Activated CD4-positive, alpha-beta T cell treated with anti-CD3 and anti-CD28 coated beads, Interleukin-2, amount 10 ng/mL, durations not matched to agents 24 days and 14 days (primary cell): ENCODE measurements at regions not wholly inside any gene's neighbourhood (a gene's known extent, or its start where the extent isn't known, plus 50 kb on each side); places are given as distances from the start of the nearest gene placed in this dataset.
"Not testable (repeated sequence)": the region's sequence is repeated elsewhere in the genome, so short reads cannot be mapped to it uniquely, and the experiment has no call there.

ENCODE experiments used
- DNase-seq: peaks from one replicate; pipeline ENCODE4 v3.0.0; 2022
- H3K27ac Mint-ChIP-seq: one replicate; pipeline ENCODE4 v1.8.0; 2022; ENCODE audit warnings: mild to moderate bottlenecking, mixed read lengths
- H3K27me3 Mint-ChIP-seq: one replicate; pipeline ENCODE4 v1.8.0; 2022; ENCODE audit warnings: mixed read lengths
- H3K36me3 Mint-ChIP-seq: one replicate; pipeline ENCODE4 v1.8.0; 2022; ENCODE audit warnings: low read depth, mild to moderate bottlenecking, mixed read lengths
- H3K4me1 Mint-ChIP-seq: one replicate; pipeline ENCODE4 v1.8.0; 2021; ENCODE audit warnings: mixed read lengths
- H3K4me3 Mint-ChIP-seq: one replicate; pipeline ENCODE4 v1.8.0; 2022; ENCODE audit warnings: mild to moderate bottlenecking, moderate library complexity, mixed read lengths
- H3K9me3 Mint-ChIP-seq: one replicate; pipeline ENCODE4 v1.8.0; 2021; ENCODE audit warnings: mixed read lengths
- intact Hi-C: fragments of 100-400 bp; cut with micrococcal nuclease; formaldehyde crosslinking; loops from one replicate; pipeline ENCODE4 v1.15.1; 2023

DNA sequence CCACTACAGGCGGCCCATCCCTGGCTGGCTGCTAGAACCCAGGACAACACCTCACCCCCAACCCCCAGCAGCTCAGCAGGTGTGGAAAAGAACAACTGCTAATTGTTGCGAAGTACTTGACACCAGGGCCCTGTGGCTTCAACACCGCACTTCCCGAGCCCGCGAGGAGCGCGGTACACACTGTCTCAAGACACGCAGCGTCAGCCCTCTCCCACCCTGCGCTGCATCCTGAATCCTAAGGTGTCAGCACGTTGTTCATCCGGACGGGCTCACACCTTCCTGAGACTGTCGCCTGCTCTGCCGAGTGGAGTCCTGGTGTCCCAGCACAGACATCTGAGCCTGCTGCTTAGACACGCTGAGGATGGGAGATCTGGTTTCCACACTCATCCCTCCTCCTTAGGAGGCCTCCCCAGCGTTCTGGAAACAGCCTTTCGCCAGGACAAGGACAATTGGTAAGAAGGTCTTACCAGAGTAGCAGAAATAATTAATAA, 1336.2 kb downstream of the BRD1 start:
- no peak overlapping the region for H3K27ac Mint-ChIP-seq
- no peaks in the 10 kb centered on the region for H3K9me3 Mint-ChIP-seq
- H3K4me1 Mint-ChIP-seq: no peaks in the 10 kb centered on the region
- peaks cover 45% of the 10 kb centered on the region for H3K27me3 Mint-ChIP-seq
- DNase-seq: no peak
- no peaks in the 10 kb centered on the region for H3K36me3 Mint-ChIP-seq
- intact Hi-C loops: no loop called here
- no peak overlapping the region for H3K4me3 Mint-ChIP-seq

DNA sequence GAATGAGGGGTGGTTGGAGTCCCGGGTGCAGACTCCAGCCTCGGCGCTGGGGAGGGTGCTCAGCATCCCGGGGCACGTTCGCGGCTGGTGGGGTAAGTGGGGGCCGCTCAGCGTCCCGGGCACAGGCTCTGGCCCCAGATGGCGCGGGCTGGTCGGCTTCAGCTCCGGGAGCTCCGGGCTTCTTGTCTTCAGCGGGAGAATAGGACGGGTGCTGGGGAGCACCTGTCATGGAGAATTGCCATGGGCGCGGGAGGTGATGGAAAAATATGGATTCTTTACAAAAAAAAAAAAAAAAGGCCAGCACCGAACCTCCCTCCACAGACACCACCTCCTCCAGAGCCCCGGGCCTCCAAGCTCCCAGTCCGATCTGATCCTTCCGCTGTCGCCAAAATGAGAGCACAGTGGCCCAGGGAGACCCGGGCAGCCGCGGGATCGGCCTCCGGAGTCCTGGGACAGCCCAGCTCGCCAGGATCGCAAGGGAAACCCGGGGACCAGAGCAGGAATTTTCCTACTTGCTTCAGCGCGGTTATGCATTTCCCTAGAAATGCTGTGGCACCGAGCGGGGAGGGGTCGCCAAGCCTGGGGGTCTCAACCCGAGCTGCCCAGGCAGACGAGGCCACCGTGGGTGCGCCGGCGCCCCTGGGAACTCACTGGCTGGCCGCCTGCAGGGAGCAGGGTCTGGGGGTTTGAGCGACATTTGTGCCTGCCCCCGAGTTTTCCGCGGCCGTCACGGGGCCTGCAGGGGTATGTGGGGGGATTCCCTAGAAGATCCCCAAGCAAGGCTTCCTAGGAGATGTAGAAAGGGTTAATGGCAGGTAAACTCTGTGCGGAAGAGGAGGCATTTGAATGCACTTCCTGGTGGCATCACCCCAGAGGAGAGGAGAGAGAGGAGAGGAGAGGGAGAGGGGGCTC, 1336.9 kb downstream of the BRD1 start:
- intact Hi-C loops: no loop called here
- peaks cover 49% of the 10 kb centered on the region for H3K27me3 Mint-ChIP-seq

DNA sequence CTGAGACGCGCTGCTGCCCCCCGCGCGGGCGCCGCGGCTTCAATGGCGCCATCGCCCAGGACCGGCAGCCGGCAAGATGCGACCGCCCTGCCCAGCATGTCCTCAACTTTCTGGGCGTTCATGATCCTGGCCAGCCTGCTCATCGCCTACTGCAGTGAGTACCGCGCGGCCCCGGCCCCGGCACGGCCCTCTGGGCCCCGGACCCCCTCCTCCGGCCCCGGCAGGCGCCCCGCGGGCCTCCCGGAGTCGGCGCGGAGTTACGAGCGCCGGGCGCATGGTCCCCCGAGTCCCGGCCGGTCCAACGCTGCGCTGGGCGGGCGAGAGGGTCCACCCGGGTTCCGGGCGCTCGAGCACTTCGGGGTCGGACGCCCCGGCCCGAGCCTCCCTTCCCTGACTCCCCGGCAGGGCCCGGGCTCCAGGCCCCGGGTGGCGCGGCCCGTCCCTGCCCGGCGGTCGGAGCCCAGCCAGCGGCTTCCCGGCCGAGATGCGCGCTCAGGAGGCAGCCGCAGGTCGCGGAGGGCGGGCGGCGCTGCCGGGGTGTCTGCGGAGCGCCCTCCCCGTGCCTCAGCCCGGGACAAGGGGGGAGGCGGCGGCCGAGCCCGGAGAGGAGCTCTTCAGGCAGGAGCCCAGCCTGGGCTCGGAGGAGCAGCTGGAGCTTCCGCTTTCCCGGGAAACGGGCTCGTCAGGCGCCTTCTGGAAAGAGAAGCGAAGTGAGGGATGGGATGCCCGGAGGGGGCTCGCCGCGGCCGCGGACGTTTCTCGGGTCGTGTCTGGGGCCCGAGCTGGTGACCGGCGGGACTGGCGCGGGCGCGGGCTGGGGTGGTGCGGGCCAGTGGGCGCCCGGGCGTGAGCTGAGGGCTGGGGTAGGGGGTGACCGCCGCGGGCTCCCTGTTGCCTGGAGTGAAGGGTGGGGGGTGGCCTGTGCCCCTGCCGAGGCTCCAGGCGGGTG, 1337.8 kb downstream of the BRD1 start:
- no peak for DNase-seq
- Mint-ChIP-seq H3K27ac (no peak overlapping the region), H3K27me3 (peaks cover 53% of the 10 kb centered on the region), H3K36me3 (no peaks in the 10 kb centered on the region), H3K4me3 (no peak overlapping the region), H3K4me1 (no peaks in the 10 kb centered on the region), H3K9me3 (no peaks in the 10 kb centered on the region)
- intact Hi-C loops: no loop called here

More for the DNA sequence above, 1336.9 kb downstream of the BRD1 start:
- no peaks in the 10 kb centered on the region for H3K9me3 Mint-ChIP-seq
- no peak overlapping the region for H3K27ac Mint-ChIP-seq
- no peaks in the 10 kb centered on the region for H3K36me3 Mint-ChIP-seq
- H3K4me1 Mint-ChIP-seq: no peaks in the 10 kb centered on the region
- H3K4me3 Mint-ChIP-seq: no peak overlapping the region
- no peak for DNase-seq

DNA sequence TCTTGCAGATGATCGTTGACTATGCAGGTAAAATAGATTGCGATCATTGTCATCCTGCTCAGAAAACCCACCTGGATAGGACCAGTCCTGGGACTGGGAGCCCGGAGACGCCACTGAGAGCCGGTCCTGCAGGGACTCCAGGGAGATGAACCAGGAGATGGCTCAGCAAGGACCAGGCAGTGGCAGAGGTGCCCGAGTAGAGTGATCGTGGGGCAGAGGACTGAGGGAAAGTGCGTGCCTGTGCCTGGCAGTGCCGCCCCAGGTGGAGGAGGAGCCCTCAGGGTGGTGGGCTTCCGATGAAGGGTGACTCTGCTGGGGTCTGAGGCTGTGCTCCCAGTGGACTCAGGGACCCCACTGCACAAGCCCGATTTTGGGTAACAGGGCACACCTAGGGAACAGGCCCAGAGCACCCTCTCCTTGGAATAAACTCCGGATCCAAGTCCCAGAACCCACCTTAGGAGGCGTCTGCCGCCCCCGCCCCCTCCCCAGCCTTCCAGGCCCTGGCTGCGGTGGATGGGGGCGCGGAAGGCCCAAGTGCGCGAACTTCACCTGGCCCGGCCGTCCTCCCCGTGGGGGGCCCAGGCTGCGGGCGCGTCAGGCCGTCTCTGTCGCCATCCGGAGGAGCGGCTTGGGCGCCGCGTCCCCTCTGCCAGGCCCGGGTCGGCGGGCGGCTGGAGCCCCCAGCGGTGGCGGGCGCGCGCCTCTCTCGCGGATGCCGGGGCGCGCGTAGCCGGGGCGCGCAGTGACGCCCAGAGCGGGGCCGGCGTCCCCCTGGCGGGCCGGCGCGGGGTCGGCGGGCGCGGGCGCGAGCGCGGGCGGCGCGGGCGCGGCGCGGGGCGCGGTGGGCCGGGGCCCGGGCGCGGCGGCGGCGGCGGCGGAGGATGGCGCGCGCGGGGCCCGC, 1338.8 kb downstream of the BRD1 start:
- Mint-ChIP-seq H3K27me3 (peaks cover 51% of the 10 kb centered on the region), H3K9me3 (no peaks in the 10 kb centered on the region), H3K27ac (no peak overlapping the region), H3K4me1 (no peaks in the 10 kb centered on the region), H3K36me3 (no peaks in the 10 kb centered on the region), H3K4me3 (no peak overlapping the region)
- no peak for DNase-seq
- intact Hi-C loops: no loop called here

DNA sequence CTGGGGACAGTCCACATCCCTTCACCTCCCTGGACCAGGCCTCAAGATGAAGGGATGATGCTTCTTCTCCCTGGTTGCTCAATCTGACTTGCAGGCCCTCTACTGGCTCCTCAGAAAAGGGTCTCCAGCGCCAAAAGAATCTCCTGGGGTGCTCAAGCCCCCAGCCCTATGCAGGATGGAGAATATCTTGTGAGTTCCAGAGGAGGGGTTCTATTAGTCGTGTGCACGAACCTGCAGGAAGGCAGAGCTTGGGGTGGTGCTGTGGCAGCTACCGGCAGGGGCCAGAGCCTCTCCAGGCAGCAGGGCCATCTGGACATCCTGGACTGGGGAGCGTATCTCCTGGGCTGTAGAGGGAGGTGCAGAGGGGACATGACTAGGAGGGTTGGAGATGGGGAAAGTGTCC, 1339.5 kb downstream of the BRD1 start:
- Mint-ChIP-seq H3K4me1 (no peaks in the 10 kb centered on the region), H3K36me3 (no peaks in the 10 kb centered on the region), H3K27me3 (peaks cover 51% of the 10 kb centered on the region), H3K4me3 (no peak overlapping the region), H3K9me3 (no peaks in the 10 kb centered on the region), H3K27ac (no peak overlapping the region)
- intact Hi-C loops: no loop called here
- DNase-seq: no peak

DNA sequence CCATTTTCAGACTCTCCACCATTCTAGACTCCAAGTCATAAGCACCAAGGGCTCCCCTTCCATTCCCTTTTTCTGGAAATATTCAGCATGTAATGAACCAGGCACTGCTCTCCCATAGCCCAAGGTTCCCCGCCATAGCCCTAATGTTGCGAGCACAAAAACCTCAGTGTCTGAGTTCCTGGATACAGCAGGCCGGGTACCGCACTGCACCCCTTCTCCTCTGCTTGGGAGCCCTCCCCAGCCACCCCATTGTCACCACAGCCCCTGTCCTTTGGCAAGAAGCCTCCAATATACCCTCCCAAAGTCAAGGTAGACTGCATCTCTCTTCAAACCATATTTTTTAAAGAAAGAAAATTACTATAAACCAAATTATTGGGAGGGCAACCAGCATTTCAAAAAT, 1341.1 kb downstream of the BRD1 start:
- no peak overlapping the region for H3K4me3 Mint-ChIP-seq
- H3K27me3 Mint-ChIP-seq: peaks cover 37% of the 10 kb centered on the region
- no peaks in the 10 kb centered on the region for H3K9me3 Mint-ChIP-seq
- intact Hi-C loops: no loop called here
- no peaks in the 10 kb centered on the region for H3K4me1 Mint-ChIP-seq
- H3K36me3 Mint-ChIP-seq: no peaks in the 10 kb centered on the region
- DNase-seq: no peak
- H3K27ac Mint-ChIP-seq: no peak overlapping the region

DNA sequence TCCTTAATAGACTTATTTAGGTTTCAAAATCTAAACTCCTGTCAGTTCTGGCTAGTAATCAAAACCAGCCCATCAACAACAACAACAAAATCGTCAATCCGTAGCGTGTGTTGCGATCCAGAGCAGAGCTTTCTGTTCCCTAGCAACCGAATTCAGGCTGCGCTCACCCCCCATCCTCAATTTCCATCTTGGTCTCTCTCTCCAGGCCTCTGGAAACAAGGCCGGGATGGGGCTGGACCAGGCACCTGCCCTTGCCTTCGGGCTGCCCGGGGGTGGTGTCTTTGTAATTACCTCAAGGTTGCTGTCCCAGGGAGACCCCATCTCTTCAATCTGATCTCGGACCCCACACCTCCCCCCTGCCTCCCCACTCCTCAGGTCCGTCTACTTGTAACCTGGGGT, 1341.5 kb downstream of the BRD1 start:
- no peak overlapping the region for H3K4me3 Mint-ChIP-seq
- H3K36me3 Mint-ChIP-seq: no peaks in the 10 kb centered on the region
- no peak for DNase-seq
- peaks cover 33% of the 10 kb centered on the region for H3K27me3 Mint-ChIP-seq
- no peaks in the 10 kb centered on the region for H3K4me1 Mint-ChIP-seq
- no peak overlapping the region for H3K27ac Mint-ChIP-seq
- intact Hi-C loops: no loop called here
- H3K9me3 Mint-ChIP-seq: no peaks in the 10 kb centered on the region

DNA sequence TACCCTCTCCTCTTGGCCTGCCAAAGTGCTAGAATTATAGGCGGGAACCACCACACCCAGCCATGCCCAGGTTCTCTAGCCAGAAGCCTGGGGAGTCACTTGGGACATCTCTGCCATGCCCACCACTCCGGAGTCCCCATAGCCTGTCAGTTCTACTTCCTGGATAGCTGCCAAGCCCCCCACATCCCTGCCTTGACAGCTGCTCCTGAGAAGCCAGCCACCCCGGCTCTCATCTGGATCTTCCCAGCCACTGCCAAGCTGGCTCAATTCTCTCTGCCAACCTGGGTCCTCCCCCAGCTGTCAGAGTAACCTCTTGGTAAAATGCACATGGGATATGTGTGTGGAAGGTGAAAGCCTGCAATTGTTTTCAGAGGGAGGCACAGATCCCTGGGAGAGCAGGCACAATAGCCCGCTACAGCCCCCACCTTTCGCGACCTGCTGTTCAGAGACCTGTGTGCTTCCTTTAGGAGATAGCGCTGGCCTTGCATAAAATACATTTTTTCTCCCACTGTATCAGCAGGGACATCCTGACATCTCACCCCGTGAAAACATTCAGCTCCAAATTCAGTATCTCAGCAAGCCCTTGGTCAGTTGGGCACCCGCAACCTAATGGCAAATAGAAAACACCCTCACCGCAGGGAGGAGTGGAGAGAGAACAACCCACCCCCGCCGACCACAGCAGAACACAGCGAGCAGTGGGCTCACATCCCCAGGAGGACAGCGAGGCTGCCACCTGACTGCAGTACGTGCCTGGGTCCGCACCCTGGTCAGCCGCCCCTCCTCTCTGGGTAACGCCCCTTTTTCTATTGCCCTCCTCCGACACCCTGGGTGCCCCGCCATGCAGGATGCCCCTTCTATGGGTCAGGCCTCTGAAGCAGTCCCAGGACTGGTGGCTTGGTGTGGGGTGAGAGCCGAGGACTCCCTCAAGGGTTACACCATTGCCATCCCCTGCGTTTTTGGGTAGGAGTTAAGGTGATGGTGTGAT, 1342.2 kb downstream of the BRD1 start:
- intact Hi-C loops: no loop called here
- Mint-ChIP-seq H3K4me1 (no peaks in the 10 kb centered on the region), H3K27ac (no peak overlapping the region), H3K27me3 (peaks cover 28% of the 10 kb centered on the region), H3K9me3 (no peaks in the 10 kb centered on the region), H3K4me3 (no peak overlapping the region), H3K36me3 (no peaks in the 10 kb centered on the region)
- no peak for DNase-seq

DNA sequence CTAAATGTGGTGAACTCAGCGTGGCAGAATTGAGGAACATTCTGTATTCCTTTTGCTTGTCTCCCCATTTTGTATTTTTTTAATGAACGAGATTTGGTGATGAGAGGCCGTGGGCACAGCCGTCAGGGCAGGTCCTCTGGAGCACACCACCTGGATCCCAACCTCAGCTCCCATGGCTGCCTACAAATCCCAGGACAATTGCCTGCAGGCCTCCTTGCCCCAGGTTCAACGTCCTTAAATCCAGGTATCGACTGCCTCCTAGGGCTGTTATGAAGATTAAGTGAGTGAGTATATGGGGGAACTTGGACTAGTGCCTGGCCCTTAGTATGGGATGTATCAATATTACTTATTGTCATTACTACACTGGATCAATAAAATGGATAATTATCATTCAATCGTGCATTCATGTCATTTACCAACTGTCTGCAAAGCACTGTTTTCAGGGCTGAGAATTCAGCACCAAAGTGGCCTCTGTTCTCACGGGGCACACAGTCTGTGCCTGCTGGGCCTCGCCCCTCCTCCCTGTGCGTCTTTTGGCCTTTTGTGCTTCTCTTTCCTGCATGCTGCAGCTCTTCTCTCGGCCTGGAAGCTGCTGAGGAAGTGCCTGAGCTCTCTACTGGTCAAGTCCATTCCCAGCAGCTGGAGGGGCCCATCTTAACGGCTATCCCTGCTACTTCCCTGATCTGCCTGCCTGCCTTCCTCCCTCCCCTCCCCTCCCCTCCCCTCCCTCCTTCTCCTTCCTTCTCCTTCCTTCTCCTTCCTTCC, 1343.7 kb downstream of the BRD1 start:
- no peaks in the 10 kb centered on the region for H3K9me3 Mint-ChIP-seq
- no peaks in the 10 kb centered on the region for H3K4me1 Mint-ChIP-seq
- no peak overlapping the region for H3K27ac Mint-ChIP-seq
- no peaks in the 10 kb centered on the region for H3K36me3 Mint-ChIP-seq
- H3K4me3 Mint-ChIP-seq: no peak overlapping the region
- intact Hi-C loops: no loop called here
- H3K27me3 Mint-ChIP-seq: peaks cover 28% of the 10 kb centered on the region
- no peak for DNase-seq

DNA sequence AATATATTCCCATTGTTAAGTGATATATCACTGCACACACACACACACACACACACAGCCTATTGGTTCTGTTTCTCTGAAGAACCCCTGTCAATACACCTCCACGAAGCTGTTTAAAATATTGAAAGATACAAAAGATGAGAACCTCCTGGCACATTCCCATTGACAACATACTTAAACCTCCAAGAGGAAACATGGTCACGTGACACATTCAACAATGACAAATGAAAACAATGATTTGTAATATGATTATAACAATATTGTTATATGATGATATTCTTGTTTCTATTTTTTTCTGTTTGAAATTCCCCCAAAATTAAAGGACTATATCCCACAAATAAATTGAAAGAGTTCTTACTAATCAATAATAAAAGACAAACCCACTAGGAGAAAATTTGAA, 1344.9 kb downstream of the BRD1 start:
- Mint-ChIP-seq H3K36me3 (no peaks in the 10 kb centered on the region), H3K4me3 (no peak overlapping the region), H3K4me1 (no peaks in the 10 kb centered on the region), H3K27me3 (peaks cover 17% of the 10 kb centered on the region), H3K9me3 (no peaks in the 10 kb centered on the region), H3K27ac (no peak overlapping the region)
- DNase-seq: no peak
- intact Hi-C loops: no loop called here

DNA sequence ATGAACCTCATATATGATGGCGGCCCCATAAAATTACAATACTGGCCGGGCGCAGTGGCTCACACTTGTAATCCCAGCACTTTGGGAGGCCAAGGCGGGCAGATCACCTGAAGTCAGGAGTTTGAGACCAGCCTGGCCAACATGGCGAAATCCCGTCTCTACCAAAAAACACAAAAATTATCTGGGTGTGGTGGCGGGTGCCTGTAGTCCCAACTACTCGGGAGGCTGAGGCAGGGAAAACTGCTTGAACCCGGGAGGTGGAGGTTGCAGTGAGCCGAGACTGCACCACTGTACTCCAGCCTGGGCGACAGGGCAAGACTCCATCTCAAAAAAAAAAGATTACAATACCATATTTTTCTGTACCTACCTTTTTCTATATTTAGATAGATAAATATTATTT, 1345.5 kb downstream of the BRD1 start:
- H3K27ac Mint-ChIP-seq, H3K4me3 Mint-ChIP-seq, DNase-seq, H3K36me3 Mint-ChIP-seq, H3K4me1 Mint-ChIP-seq, intact Hi-C loops, H3K9me3 Mint-ChIP-seq: not testable (repeated sequence)
- peaks cover 13% of the 10 kb centered on the region for H3K27me3 Mint-ChIP-seq

DNA sequence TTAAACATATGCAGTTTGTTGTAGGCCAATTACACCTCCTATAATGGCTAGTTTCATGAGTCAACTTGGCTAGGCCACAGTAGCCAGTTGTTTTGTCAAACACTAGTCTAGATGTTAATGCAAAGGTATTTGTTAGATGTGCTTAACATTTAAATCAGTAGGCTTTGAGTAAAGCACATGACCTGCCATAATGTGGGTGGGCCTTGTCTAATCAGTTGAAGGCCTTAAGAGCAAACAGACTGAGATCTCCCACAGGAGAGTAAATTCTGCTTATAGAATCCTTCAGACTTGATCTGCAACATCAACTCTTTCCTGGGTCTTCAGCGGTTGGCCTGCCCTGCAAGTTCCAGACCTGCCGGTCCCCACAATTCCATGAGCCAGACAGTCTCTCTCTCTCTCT, 1345.9 kb downstream of the BRD1 start:
- Mint-ChIP-seq H3K27ac (no peak overlapping the region), H3K27me3 (peaks cover 10% of the 10 kb centered on the region), H3K9me3 (no peaks in the 10 kb centered on the region), H3K4me3 (no peak overlapping the region), H3K36me3 (no peaks in the 10 kb centered on the region), H3K4me1 (no peaks in the 10 kb centered on the region)
- intact Hi-C loops: no loop called here
- no peak for DNase-seq
